OCI-LY3 (cell line): ENCODE measurements at regions not wholly inside any gene's neighbourhood (a gene's known extent, or its start where the extent isn't known, plus 50 kb on each side); places are given as distances from the start of the nearest gene placed in this dataset.

Experiments used
- CTCF ChIP-seq: fragments of 200-600, 300-600 bp; sonication (generic); IDR thresholded peaks from 2 replicates; pipeline ENCODE4 v1.5.1; 2014; ENCODE audit warnings: antibody characterized with exemption, low read length, low read depth
- EZH2phosphoT487 ChIP-seq: fragments of 200-600 bp; shearing (Covaris generic); IDR thresholded peaks from 2 replicates; pipeline ENCODE4 v1.6.1; 2018; ENCODE audit warnings: antibody characterized with exemption, mixed run types, low read depth

GRCh38 chr10:81696609-81697388, 178.2 kb upstream of the NRG3 start:
- TF ChIP-seq EZH2phosphoT487, result no peak
- no peak for TF ChIP-seq CTCF
